WERI-Rb-1 (cell line): ENCODE measurements at regions not wholly inside any gene's neighbourhood (a gene's known extent, or its start where the extent isn't known, plus 50 kb on each side); places are given as distances from the start of the nearest gene placed in this dataset.

Experiments
- DNase-seq: peaks from one replicate; pipeline ENCODE4 v3.0.0-alpha.2; 2020
- H3K27ac ChIP-seq: fragments of 250-450 bp; sonication (Bioruptor Pico); 2 replicates; pipeline ENCODE4 v1.5.1; 2020; ENCODE audit warnings: mild to moderate bottlenecking, moderate library complexity
- H3K27me3 ChIP-seq: fragments of 250-450 bp; sonication (Bioruptor Pico); 2 replicates; pipeline ENCODE4 v1.5.1; 2021; ENCODE audit warnings: mild to moderate bottlenecking, low read depth, moderate library complexity; ENCODE audit not compliant: insufficient read depth, severe bottlenecking
- H3K36me3 ChIP-seq: fragments of 250-450 bp; sonication (Bioruptor Pico); 2 replicates; pipeline ENCODE4 v1.5.1; 2020; ENCODE audit warnings: mild to moderate bottlenecking, moderate library complexity
- H3K4me3 ChIP-seq: 2 replicates; pipeline ENCODE4 v1.5.1; 2011; ENCODE audit warnings: low read depth, mild to moderate bottlenecking, control low read depth, low read length
- H3K9me3 ChIP-seq: fragments of 250-450 bp; sonication (Bioruptor Pico); 2 replicates; pipeline ENCODE4 v1.5.1; 2021; ENCODE audit warnings: mild to moderate bottlenecking, moderate library complexity; ENCODE audit not compliant: severe bottlenecking
- TF ChIP-seq, protein P1 (sequence below): IDR thresholded peaks from 2 replicates; pipeline ENCODE4 v1.5.1; 2011; ENCODE audit warnings: low read depth, mild to moderate bottlenecking, control low read depth, inconsistent platforms, low read length

DNA sequence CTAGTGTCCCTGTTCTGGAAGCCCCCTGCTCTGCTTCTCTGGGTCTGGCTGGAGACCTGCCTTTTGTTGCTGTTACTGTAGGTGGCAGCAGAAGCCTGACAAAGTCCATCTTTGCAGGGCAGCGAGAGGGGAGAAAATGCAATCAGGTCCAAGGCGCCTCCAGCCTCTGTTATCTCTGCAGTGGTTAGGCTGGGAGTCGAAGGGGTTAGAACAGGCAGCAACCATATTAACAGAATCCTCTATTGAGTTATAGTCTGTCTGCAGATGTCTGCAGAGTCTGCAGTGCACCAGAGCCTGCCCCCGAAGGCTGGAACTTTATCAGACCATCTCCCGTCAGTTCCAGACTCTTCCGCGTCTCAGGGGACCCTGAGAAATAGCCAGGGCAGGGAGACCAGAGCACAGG is 404.9 kb upstream of the EEF2KMT start:
- H3K9me3 ChIP-seq, result no peaks in the 10 kb centered on the region
- H3K4me3 ChIP-seq, result no peak overlapping the region
- no peak overlapping the region for H3K27ac ChIP-seq
- peak; percentile 72 for DNase-seq
- TF ChIP-seq, protein P1, sequence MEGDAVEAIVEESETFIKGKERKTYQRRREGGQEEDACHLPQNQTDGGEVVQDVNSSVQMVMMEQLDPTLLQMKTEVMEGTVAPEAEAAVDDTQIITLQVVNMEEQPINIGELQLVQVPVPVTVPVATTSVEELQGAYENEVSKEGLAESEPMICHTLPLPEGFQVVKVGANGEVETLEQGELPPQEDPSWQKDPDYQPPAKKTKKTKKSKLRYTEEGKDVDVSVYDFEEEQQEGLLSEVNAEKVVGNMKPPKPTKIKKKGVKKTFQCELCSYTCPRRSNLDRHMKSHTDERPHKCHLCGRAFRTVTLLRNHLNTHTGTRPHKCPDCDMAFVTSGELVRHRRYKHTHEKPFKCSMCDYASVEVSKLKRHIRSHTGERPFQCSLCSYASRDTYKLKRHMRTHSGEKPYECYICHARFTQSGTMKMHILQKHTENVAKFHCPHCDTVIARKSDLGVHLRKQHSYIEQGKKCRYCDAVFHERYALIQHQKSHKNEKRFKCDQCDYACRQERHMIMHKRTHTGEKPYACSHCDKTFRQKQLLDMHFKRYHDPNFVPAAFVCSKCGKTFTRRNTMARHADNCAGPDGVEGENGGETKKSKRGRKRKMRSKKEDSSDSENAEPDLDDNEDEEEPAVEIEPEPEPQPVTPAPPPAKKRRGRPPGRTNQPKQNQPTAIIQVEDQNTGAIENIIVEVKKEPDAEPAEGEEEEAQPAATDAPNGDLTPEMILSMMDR, result peak; percentile 75
- no peaks in the 10 kb centered on the region for H3K27me3 ChIP-seq
- no peaks in the 10 kb centered on the region for H3K36me3 ChIP-seq

DNA sequence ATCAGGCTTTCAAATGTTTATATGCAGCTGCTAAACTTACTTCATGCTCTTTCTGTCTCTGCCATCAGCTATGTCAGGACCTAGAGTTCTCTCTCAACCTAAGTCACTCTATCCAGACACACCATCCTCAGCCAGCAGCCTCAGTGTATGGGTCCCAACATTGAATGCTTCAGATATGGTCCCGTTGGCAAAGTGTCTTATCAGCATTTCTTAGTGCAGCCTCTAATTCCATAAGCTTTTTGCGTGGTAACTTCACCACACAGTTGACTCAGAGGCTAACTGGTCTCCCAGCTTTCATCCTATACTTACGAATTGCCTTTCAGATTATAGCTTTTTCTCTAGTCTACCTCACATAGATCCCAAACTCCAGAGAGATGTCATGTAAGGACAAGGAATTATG is 402.9 kb upstream of the EEF2KMT start:
- Histone ChIP-seq H3K27ac (no peak overlapping the region), H3K4me3 (no peak overlapping the region), H3K36me3 (no peaks in the 10 kb centered on the region), H3K9me3 (no peaks in the 10 kb centered on the region), H3K27me3 (no peaks in the 10 kb centered on the region)
- TF ChIP-seq, protein P1, result no peak
- DNase-seq, result no peak

DNA sequence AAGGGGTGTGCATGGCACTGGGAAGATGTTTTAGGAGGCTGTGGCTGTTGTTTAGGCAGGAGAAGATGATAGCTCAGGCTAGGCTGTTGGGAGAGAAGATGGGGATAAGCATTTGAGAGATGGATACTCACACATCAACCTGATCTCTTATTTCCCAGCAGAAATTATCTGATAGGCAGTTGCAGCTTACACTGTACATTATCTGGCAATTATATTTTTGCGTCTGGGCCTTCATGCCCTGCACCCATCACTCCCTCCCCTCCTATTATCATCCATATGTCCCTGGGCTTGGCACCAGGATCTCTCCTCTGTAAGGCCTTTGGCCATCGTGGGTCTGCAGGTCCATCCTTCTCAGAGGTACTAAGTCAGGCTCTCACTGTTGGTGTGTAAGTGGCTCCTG is 401.0 kb upstream of the EEF2KMT start:
- Histone ChIP-seq H3K9me3 (no peaks in the 10 kb centered on the region), H3K27ac (no peak overlapping the region)

DNA sequence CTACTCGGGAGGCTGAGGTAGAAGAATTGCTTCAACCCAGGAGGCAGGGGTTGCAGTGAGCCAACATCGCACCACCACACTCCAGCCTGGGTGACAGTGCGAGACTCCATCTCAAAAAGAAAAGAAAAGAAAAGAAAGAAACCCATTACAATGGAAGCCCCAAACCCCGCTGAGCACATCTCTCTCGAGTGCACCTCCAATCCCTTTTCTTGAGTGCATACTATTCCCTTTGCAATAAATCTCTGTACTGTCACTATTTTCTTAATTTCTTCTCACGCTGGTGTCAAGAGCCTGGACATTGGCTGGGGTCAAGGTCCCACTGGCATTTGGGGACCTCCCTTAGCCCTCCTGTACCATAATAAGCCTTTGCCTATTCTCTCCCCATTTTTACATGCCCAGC is 398.4 kb upstream of the EEF2KMT start:
- no peaks in the 10 kb centered on the region for H3K27me3 ChIP-seq
- H3K4me3 ChIP-seq, result no peak overlapping the region
- no peaks in the 10 kb centered on the region for H3K9me3 ChIP-seq
- no peak for DNase-seq
- H3K27ac ChIP-seq, result no peak overlapping the region
- TF ChIP-seq, protein P1, result no peak
- no peaks in the 10 kb centered on the region for H3K36me3 ChIP-seq

More for the DNA sequence above, 401.0 kb upstream of the EEF2KMT start:
- no peaks in the 10 kb centered on the region for H3K27me3 ChIP-seq
- no peak for DNase-seq
- no peaks in the 10 kb centered on the region for H3K36me3 ChIP-seq
- TF ChIP-seq, protein P1, result no peak
- no peak overlapping the region for H3K4me3 ChIP-seq

DNA sequence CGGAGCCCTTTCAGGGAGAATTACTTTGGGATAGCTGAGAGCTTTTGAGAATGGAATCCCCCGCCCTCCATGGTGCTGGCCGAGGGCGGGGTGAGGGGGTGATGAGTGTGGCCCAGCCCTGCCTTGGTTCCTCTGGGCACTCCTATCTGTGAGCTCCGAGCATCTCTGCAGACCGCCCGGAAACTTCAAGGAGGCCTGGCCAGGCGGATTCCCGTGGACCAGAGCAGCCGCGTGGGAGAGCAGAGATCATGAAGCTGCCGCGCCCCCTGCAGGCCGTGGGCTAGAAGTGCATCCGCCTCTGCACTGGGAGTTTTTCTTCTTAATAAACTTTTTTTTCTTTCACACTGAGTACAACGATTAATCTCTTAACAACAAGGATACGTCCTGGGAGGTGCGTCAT is 392.9 kb upstream of the EEF2KMT start:
- H3K9me3 ChIP-seq, result no peaks in the 10 kb centered on the region
- DNase-seq, result peak; percentile 78
- no peaks in the 10 kb centered on the region for H3K27me3 ChIP-seq
- no peak overlapping the region for H3K27ac ChIP-seq
- H3K4me3 ChIP-seq, result no peak overlapping the region
- TF ChIP-seq, protein P1, result peak; percentile 86
- H3K36me3 ChIP-seq, result no peaks in the 10 kb centered on the region

DNA sequence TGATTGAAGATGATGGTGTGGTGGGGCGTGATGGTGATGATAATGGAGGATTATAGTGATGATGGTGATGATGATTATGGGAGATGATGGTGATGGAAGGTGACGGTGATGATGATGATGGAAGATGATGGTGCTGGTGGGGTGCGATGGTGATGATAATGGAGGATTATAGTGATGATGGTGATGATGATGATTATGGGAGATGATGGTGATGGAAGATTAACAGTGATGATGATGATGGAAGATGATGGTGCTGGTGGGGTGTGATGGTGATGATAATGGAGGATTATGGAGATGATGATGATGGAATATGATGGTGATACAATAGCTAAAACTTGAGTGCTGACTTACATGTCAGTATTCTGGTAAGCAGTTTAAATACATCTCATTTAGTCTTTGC is 391.0 kb upstream of the EEF2KMT start:
- no peak overlapping the region for H3K27ac ChIP-seq
- H3K36me3 ChIP-seq, result no peaks in the 10 kb centered on the region
- TF ChIP-seq, protein P1, result no peak
- H3K9me3 ChIP-seq, result no peaks in the 10 kb centered on the region
- H3K27me3 ChIP-seq, result no peaks in the 10 kb centered on the region
- no peak overlapping the region for H3K4me3 ChIP-seq
- DNase-seq, result no peak
